ENCODE measurements at regions not wholly inside any gene's neighbourhood (a gene's known extent, or its start where the extent isn't known, plus 50 kb on each side); places are given as distances from the start of the nearest gene placed in this dataset.
A peak's percentile ranks its signal among the peaks of the same experiment; 100 is the strongest.

DNA sequence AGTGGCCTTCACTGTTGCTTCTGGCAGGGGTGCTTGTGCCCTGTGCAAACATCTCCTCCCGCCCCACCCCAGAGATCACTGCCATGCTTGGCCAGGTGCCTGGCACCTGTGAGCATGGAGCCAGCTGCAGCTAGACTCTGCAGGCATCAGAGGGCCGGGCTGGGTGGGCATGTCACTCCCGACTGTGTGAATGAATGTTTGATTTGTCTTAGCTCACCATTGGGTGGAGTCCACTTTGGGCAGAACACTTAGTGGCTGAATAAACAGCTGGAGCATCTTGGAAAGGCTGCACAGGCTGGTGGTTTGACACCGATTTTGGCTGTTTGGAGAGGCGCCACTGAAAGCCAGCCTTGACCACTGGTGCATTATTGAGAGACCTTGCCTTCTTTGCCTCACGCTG, 267.3 kb downstream of the DLEU7 start:
- DNase-seq (ENCODE audit: low spot score), result no peak

- DNase-seq (ENCODE audit: low spot score), result no peak
Observed at GRCh38 chr13:50577806-50578205, 265.7 kb downstream of the DLEU7 start.

GRCh38 chr13:50580684-50581305, 262.7 kb downstream of the DLEU7 start:
- no peak for DNase-seq (ENCODE audit: low spot score)

GRCh38 chr13:50581586-50582196, 261.8 kb downstream of the DLEU7 start:
- DNase-seq (ENCODE audit: low spot score), result no peak

- DNase-seq (ENCODE audit: low spot score), result no peak
Observed at GRCh38 chr13:50584856-50585580, 258.5 kb downstream of the DLEU7 start.

- no peak for DNase-seq (ENCODE audit: low spot score)
Observed at GRCh38 chr13:50585674-50586413, 257.6 kb downstream of the DLEU7 start.

DNA sequence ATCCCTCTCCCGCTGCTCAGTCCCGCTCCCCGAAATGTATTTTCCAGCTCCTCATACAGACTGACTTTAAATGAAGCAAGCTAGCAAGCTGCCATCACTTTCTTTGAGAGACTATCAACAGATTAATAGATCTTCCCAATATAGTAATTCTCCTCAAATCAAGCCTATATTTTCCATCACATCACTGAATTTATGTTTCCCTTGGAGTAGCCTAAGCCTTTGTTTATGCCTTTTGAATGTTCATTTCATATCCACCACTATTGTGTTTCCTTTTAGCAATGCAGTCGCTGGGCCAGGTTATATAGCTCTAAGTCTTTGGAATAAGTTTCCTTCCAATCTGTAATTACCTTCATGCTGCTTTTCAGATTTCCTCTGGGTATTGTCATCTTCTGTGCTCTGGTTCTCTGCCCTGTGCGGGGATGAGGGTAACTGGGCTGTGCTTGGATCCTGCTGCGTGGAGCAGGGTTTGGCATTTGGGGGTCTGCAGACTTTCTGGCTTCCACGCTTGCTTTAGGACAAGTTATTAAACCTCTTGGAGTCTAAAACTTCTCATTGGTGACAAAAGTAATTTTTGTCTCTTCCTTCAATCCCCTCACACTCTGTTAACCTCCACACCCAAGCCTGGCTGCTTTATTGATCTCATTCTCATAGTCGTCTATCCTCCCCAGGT, 256.9 kb downstream of the DLEU7 start:
- no peak for DNase-seq (ENCODE audit: low spot score)

- DNase-seq (ENCODE audit: low spot score), result peak; percentile 15
Observed at GRCh38 chr13:50587115-50587514, 256.4 kb downstream of the DLEU7 start.

DNA sequence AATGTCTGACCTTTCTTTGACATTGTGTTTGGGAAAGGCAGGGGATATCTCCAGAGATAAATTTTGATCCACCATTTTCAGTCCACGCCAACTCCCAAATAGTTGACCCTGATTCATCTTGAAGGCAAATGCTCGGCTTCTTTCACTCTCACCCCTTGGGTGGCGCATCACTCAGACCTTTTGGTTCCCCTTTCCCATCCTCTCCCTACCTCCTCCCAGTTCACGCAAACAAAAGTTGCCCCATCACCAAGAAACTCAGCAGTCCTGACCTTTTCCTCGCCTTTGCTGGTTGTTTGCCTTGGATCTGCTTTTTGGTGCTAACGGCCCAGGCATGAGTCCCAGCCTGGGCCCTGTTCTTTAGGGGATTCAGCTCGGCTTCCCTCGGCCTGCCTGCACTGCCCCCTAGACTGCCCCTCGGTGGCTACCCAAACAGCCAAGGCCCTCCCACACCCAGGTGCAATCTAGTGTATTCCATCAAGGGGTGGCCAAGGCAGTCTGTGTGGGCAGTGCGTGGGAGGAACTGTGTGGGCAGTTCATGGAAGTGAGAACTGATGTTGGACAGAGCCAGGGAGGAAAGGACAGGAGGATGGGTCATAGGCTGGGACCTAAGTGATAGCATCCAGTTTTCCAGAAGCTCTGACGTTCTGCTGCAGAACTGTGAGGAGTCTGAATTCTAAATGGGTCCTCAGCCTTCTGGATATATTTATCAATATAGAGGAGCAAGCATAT, 255.7 kb downstream of the DLEU7 start:
- no peak for DNase-seq (ENCODE audit: low spot score)

- no peak for DNase-seq (ENCODE audit: low spot score)
Observed at GRCh38 chr13:50588491-50589130, 254.9 kb downstream of the DLEU7 start.

- no peak for DNase-seq (ENCODE audit: low spot score)
Observed at GRCh38 chr13:50589139-50589538, 254.4 kb downstream of the DLEU7 start.

- no peak for DNase-seq (ENCODE audit: low spot score)
Observed at GRCh38 chr13:50589651-50590054, 253.8 kb downstream of the DLEU7 start.

- peak; percentile 5 for DNase-seq (ENCODE audit: low spot score)
Observed at GRCh38 chr13:50592412-50593155, 250.9 kb downstream of the DLEU7 start.

GRCh38 chr13:50593207-50593606, 250.3 kb downstream of the DLEU7 start:
- peak; percentile 6 for DNase-seq (ENCODE audit: low spot score)

DNA sequence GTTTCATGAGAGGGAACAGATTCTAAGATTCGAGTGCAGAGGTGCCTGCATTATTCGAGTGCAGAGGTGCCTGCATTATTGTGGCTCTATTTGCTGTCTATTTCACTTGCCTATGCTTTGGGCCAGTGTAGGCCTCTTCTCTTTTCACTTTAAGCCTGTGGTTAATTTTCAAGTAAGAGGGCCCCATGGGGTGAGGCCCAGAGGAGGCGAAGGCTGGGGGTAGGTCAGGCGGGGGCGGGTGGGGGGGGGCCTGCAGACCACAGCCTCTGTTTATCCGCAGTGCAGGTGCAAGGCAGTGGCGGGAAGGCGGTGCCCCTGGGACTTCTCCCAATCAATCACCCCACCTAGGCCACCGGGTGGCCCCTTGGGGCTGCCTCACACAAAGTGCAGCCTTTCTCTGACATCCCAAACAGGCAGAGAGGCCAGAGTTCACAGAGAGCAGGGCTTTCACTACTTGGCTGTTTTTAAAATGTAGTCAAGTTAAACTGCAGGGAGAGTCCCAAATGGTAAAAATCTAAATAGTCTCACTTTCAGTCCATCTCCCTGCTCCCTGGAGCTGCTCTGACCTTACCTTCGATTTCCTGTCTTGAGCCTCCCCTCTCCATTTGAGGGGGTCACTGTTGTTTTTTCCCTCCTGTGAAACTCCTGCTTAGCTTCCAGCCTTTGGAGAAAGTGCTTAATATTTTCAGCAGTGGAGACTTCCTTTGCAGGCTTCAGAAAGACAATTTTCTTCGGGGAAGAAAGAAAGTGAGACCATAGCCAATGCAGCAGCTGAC, 249.0 kb downstream of the DLEU7 start:
- DNase-seq (ENCODE audit: low spot score), result peak; percentile 89

- DNase-seq (ENCODE audit: low spot score), result peak; percentile 55
Observed at GRCh38 chr13:50595196-50595595, 248.3 kb downstream of the DLEU7 start.

DNA sequence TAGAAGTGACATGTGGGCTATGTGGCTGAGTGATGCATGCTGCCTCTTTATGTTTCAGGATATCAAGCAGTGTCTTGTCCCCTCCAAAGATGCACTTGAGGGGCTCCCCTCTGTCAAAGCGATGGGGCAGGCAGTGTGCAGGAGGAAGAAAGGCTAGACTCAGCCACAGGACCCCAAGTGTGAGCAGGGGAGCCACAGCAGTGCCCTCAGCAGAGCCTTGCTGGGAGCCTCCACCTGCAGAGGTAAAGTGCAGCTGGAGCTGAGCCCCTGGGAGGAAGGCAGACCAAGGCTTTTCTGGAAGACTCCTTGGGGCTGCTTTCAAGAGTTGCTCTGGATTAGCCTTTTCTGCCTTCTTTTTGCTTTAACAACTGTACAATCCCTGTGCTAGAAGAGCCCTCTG, 247.3 kb downstream of the DLEU7 start:
- DNase-seq (ENCODE audit: low spot score), result no peak

GRCh38 chr13:50596776-50597203, 246.7 kb downstream of the DLEU7 start:
- DNase-seq (ENCODE audit: low spot score), result no peak

- peak; percentile 61 for DNase-seq (ENCODE audit: low spot score)
Observed at GRCh38 chr13:50598338-50598737, 245.2 kb downstream of the DLEU7 start.

All from NAMALWA (cell line).